NCI-H2029 treated with DMSO at 0.1 percent for 48 hours (cell line): ENCODE measurements at regions not wholly inside any gene's neighbourhood (a gene's known extent, or its start where the extent isn't known, plus 50 kb on each side); places are given as distances from the start of the nearest gene placed in this dataset.

Source experiments
- DNase-seq: peaks from one replicate; lab custom pipeline; 2025; lab: John Stamatoyannopoulos, UW

GRCh38 chr7:40923626-40924025 is 779.3 kb downstream of the INHBA start:
- no peak for DNase-seq

- DNase-seq: no peak
These were observed 780.6 kb downstream of the INHBA start for GRCh38 chr7:40922316-40922670.

GRCh38 chr7:40921589-40922315 is 781.1 kb downstream of the INHBA start:
- no peak for DNase-seq

GRCh38 chr7:40918701-40919271 is 784.0 kb downstream of the SUGCT start:
- no peak for DNase-seq

- no peak for DNase-seq
These were observed 782.0 kb downstream of the SUGCT start for GRCh38 chr7:40916813-40917212.

GRCh38 chr7:40915071-40915470 is 780.3 kb downstream of the SUGCT start:
- no peak for DNase-seq
